ENCODE measurements at regions not wholly inside any gene's neighbourhood (a gene's known extent, or its start where the extent isn't known, plus 50 kb on each side); places are given as distances from the start of the nearest gene placed in this dataset.
"Not testable (repeated sequence)": the region's sequence is repeated elsewhere in the genome, so short reads cannot be mapped to it uniquely, and the experiment has no call there.

- not testable (repeated sequence) for DNase-seq
These were observed 946.3 kb downstream of the IPMK start for GRCh38 chr10:57321400-57321854.

GRCh38 chr10:57320416-57320815 lies 947.3 kb downstream of the IPMK start:
- DNase-seq, result no peak

- no peak for DNase-seq
These were observed 953.0 kb upstream of the ZWINT start for GRCh38 chr10:57314046-57314445.

GRCh38 chr10:57303566-57303965 lies 942.5 kb upstream of the ZWINT start:
- DNase-seq, result no peak

GRCh38 chr10:57300718-57301117 lies 939.7 kb upstream of the ZWINT start:
- no peak for DNase-seq

GRCh38 chr10:57294698-57295097 lies 933.6 kb upstream of the ZWINT start:
- no peak for DNase-seq

- no peak for DNase-seq
These were observed 927.7 kb upstream of the ZWINT start for GRCh38 chr10:57288754-57289153.

GRCh38 chr10:57262892-57263291 lies 901.8 kb upstream of the ZWINT start:
- no peak for DNase-seq

GRCh38 chr10:57260175-57260574 lies 899.1 kb upstream of the ZWINT start:
- DNase-seq, result no peak

- no peak for DNase-seq
These were observed 888.7 kb upstream of the ZWINT start for GRCh38 chr10:57249615-57250281.

GRCh38 chr10:57247271-57247670 lies 886.2 kb upstream of the ZWINT start:
- DNase-seq, result no peak

- DNase-seq, result no peak
These were observed 864.9 kb upstream of the ZWINT start for GRCh38 chr10:57225920-57226319.

- DNase-seq, result no peak
These were observed 863.8 kb upstream of the ZWINT start for GRCh38 chr10:57224811-57225210.

- DNase-seq, result no peak
These were observed 861.5 kb upstream of the ZWINT start for GRCh38 chr10:57222603-57223002.

GRCh38 chr10:57222129-57222528 lies 861.1 kb upstream of the ZWINT start:
- no peak for DNase-seq

GRCh38 chr10:57221674-57222073 lies 860.6 kb upstream of the ZWINT start:
- no peak for DNase-seq

- DNase-seq, result no peak
These were observed 857.3 kb upstream of the ZWINT start for GRCh38 chr10:57218382-57218781.

GRCh38 chr10:57202356-57202755 lies 841.3 kb upstream of the ZWINT start:
- no peak for DNase-seq

GRCh38 chr10:57188846-57189245 lies 827.8 kb upstream of the ZWINT start:
- DNase-seq, result no peak

GRCh38 chr10:57186201-57186600 lies 825.1 kb upstream of the ZWINT start:
- no peak for DNase-seq

GRCh38 chr10:57169597-57169996 lies 808.5 kb upstream of the ZWINT start:
- DNase-seq, result no peak

- DNase-seq, result no peak
These were observed 807.7 kb upstream of the ZWINT start for GRCh38 chr10:57168611-57169240.

GRCh38 chr10:57165671-57166070 lies 804.6 kb upstream of the ZWINT start:
- DNase-seq, result no peak

- DNase-seq, result no peak
These were observed 801.2 kb upstream of the ZWINT start for GRCh38 chr10:57162231-57162630.

- DNase-seq, result no peak
These were observed 800.1 kb upstream of the ZWINT start for GRCh38 chr10:57161157-57161556.

Data from fibroblast of skin of back (primary cell).